WERI-Rb-1 (cell line): ENCODE measurements at regions not wholly inside any gene's neighbourhood (a gene's known extent, or its start where the extent isn't known, plus 50 kb on each side); places are given as distances from the start of the nearest gene placed in this dataset.

ENCODE experiments used
- DNase-seq: peaks from one replicate; pipeline ENCODE4 v3.0.0-alpha.2; 2020
- H3K27ac ChIP-seq: fragments of 250-450 bp; sonication (Bioruptor Pico); 2 replicates; pipeline ENCODE4 v1.5.1; 2020; ENCODE audit warnings: mild to moderate bottlenecking, moderate library complexity
- H3K27me3 ChIP-seq: fragments of 250-450 bp; sonication (Bioruptor Pico); 2 replicates; pipeline ENCODE4 v1.5.1; 2021; ENCODE audit warnings: mild to moderate bottlenecking, low read depth, moderate library complexity; ENCODE audit not compliant: insufficient read depth, severe bottlenecking
- H3K36me3 ChIP-seq: fragments of 250-450 bp; sonication (Bioruptor Pico); 2 replicates; pipeline ENCODE4 v1.5.1; 2020; ENCODE audit warnings: mild to moderate bottlenecking, moderate library complexity
- H3K4me3 ChIP-seq: 2 replicates; pipeline ENCODE4 v1.5.1; 2011; ENCODE audit warnings: low read depth, mild to moderate bottlenecking, control low read depth, low read length
- H3K9me3 ChIP-seq: fragments of 250-450 bp; sonication (Bioruptor Pico); 2 replicates; pipeline ENCODE4 v1.5.1; 2021; ENCODE audit warnings: mild to moderate bottlenecking, moderate library complexity; ENCODE audit not compliant: severe bottlenecking
- TF ChIP-seq, protein P1 (sequence below): IDR thresholded peaks from 2 replicates; pipeline ENCODE4 v1.5.1; 2011; ENCODE audit warnings: low read depth, mild to moderate bottlenecking, control low read depth, inconsistent platforms, low read length

DNA sequence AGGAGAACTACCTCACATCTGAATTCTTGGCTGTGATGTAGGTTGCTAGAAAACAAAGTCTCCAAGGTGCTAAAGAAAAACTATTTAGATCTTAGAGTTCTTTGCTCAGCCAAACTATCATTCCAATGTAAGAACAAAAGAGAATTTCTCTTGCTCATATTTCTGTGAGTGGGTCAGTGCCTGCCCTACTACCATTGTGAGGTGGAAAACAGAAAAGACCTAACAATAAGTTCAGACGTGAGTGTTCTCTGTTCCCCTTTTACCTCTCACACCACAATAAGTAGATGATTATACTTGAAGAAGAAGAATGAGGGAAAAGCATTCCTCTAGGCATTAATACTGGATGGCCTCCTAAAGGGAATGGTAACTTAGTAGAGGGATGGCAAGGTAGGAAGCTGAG is 187.4 kb upstream of the KITLG start:
- Histone ChIP-seq H3K27me3 (no peaks in the 10 kb centered on the region), H3K9me3 (no peaks in the 10 kb centered on the region), H3K4me3 (no peak overlapping the region), H3K36me3 (no peaks in the 10 kb centered on the region), H3K27ac (no peak overlapping the region)
- TF ChIP-seq, protein P1, sequence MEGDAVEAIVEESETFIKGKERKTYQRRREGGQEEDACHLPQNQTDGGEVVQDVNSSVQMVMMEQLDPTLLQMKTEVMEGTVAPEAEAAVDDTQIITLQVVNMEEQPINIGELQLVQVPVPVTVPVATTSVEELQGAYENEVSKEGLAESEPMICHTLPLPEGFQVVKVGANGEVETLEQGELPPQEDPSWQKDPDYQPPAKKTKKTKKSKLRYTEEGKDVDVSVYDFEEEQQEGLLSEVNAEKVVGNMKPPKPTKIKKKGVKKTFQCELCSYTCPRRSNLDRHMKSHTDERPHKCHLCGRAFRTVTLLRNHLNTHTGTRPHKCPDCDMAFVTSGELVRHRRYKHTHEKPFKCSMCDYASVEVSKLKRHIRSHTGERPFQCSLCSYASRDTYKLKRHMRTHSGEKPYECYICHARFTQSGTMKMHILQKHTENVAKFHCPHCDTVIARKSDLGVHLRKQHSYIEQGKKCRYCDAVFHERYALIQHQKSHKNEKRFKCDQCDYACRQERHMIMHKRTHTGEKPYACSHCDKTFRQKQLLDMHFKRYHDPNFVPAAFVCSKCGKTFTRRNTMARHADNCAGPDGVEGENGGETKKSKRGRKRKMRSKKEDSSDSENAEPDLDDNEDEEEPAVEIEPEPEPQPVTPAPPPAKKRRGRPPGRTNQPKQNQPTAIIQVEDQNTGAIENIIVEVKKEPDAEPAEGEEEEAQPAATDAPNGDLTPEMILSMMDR, result no peak
- DNase-seq, result no peak

GRCh38 chr12:88764781-88765480 is 184.7 kb upstream of the KITLG start:
- H3K27me3 ChIP-seq, result no peaks in the 10 kb centered on the region
- no peaks in the 10 kb centered on the region for H3K36me3 ChIP-seq
- DNase-seq, result no peak
- H3K4me3 ChIP-seq, result no peak overlapping the region
- H3K9me3 ChIP-seq, result no peaks in the 10 kb centered on the region
- TF ChIP-seq, protein P1, result no peak
- no peak overlapping the region for H3K27ac ChIP-seq

DNA sequence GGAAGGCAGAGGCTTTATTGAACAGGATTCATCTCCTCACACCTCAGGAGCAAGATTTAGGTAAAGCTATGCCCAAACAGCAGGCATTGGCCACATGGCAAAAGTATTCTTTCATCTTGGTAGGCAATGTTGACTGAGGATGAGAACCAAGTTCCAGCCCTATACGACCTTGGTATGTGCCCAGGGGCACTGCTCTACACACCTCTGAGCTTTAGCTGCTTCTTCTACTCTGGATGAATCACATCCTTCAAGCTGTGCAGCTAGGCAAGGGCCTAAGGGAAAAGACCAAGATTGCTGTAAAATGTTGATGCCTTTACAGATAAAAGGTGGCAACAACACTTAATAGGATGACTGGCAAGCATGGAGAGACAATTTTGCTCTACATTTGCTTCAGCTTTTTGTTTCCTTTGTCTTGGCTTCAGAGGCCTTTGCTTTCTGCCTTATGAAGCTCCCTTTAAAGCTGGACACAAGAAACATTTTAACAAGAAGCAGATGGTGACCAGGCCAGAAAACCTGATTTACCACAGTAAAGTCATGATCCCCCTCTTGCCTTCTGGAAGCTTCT is 183.3 kb upstream of the KITLG start:
- DNase-seq, result no peak
- TF ChIP-seq, protein P1, result no peak
- no peak overlapping the region for H3K27ac ChIP-seq
- no peak overlapping the region for H3K4me3 ChIP-seq
- no peaks in the 10 kb centered on the region for H3K27me3 ChIP-seq
- no peaks in the 10 kb centered on the region for H3K36me3 ChIP-seq
- no peaks in the 10 kb centered on the region for H3K9me3 ChIP-seq

DNA sequence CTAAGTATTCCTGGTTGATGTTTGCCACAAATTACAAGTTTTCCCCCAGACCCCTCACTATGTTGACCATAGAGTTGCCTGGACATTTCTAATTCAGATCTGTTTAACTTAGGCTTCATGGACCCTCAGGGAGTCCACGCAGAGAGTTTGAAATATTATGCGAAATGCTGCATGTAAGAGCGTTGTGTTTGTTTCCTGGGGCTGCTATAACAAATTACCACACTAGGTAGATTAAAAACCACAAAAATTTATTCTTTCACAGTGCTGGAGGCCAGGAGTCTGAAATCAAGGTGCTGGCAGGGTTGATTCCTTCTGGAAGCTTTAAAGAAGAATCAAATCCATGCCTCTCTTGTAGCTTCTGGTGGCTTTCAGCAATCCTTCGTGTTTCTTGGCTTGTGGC is 177.9 kb upstream of the KITLG start:
- no peak for DNase-seq
- no peak overlapping the region for H3K27ac ChIP-seq
- TF ChIP-seq, protein P1, result no peak
- no peaks in the 10 kb centered on the region for H3K36me3 ChIP-seq
- peaks cover 3% of the 10 kb centered on the region for H3K27me3 ChIP-seq
- no peak overlapping the region for H3K4me3 ChIP-seq
- no peaks in the 10 kb centered on the region for H3K9me3 ChIP-seq

GRCh38 chr12:88756917-88757316 is 176.6 kb upstream of the KITLG start:
- TF ChIP-seq, protein P1, result no peak

GRCh38 chr12:88756153-88756552 is 175.9 kb upstream of the KITLG start:
- TF ChIP-seq, protein P1, result no peak
- no peaks in the 10 kb centered on the region for H3K36me3 ChIP-seq
- no peak for DNase-seq
- no peak overlapping the region for H3K27ac ChIP-seq
- H3K27me3 ChIP-seq, result peaks cover 3% of the 10 kb centered on the region
- no peak overlapping the region for H3K4me3 ChIP-seq
- no peaks in the 10 kb centered on the region for H3K9me3 ChIP-seq

More at GRCh38 chr12:88756917-88757316, 176.6 kb upstream of the KITLG start:
- DNase-seq, result no peak
- H3K4me3 ChIP-seq, result no peak overlapping the region
- no peak overlapping the region for H3K27ac ChIP-seq
- H3K36me3 ChIP-seq, result no peaks in the 10 kb centered on the region
- peaks cover 3% of the 10 kb centered on the region for H3K27me3 ChIP-seq
- H3K9me3 ChIP-seq, result no peaks in the 10 kb centered on the region
